ENCODE measurements at regions not wholly inside any gene's neighbourhood (a gene's known extent, or its start where the extent isn't known, plus 50 kb on each side); places are given as distances from the start of the nearest gene placed in this dataset.
"Not testable (repeated sequence)": the region's sequence is repeated elsewhere in the genome, so short reads cannot be mapped to it uniquely, and the experiment has no call there.

DNA sequence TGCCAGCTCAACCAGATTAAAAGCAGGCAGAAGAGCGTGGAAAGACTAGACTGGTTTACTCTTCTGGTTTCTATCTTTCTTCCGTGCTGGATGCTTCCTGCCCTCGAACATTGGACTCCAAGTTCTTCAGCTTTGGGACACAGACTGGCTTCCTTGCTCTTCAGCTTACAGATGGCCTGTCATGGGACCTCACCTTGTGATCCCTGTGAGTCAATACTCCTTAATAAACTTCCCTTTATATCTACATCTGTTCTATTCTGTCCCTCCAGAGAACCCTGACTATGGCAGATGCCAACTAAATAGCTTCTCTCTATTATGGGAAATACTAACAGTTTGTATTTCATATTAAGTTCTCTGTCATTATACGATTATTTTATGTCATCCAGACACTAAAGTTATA lies 609.1 kb downstream of the LMO7 start:
- no peak for DNase-seq

DNA sequence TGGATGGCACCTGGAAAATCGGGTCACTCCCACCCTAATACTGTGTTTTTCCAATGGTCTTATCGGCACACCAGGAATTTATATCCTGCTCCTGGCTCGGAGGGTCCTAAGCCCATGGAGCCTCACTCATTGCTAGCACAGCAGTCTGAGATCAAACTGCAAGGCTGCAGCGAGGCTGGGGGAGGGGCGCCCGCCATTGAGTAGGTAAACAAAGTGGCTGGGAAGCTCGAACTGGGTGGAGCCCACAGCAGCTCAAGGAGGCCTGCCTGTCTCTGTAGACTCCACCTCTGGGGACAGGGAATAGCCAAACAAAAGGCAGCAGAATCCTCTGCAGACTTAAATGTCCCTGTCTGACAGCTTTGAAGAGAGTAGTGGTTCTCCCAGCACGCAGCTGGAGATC lies 607.0 kb downstream of the LMO7 start:
- DNase-seq = not testable (repeated sequence)

DNA sequence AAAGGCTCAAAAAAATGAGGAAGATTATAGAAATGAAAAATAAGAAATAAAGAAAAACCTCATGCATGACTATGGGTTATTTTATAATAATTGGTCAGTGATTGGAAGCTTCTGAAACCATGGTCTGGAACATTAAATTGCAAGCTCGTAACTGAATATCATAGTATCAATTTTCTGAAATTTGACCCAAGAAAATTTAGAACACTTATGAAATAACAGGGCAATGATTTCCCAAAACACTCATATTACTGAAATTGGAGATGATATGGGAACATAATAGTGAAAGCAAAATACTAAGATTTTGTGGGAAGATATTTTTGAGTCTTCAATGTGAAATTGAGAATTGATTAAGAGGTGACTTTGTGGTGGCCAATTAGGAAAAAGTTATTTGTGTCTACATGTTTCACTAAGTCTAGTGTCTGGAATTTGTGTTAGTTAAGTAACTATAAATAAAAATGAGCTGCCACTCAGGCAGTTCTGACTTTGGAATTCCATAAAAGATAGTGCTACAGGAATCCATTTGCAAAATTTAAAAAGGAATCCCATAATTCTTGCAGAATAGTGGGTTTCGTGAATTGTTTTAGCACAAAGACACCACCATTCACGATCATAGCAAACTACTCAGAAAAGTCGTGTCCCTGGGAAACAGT lies 603.0 kb downstream of the LMO7 start:
- no peak for DNase-seq

DNA sequence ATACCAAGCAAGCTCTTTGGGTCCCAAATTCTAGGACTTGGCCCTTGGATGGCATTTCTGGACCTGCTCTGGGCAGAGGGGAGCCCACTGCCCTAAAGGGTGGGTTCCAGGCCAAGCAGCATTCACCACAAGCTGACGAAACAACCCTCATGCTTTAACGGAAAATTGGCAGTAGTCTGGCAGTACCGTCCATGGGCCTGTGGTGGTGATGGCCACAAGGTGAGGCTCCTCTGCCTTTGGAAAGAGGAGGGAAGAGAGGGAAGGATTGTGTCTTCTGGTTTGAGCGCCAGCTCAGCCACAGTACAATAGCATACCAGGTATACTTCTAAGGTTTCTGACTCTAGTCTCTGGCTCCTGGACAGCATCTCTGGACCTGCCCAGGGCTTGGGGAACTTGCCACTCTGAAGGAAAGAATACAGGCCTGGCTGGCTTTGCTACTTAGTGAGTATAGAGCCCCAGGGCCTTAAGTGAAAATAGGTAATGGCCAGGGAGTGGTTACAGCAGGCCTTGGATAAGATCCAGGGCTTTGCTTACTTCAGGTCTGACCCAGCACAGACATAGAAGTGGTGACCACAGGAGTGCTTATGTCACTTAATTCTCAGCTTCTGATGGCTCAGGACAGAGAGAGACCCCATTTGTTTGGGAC lies 595.5 kb downstream of the LMO7 start:
- DNase-seq = no peak

DNA sequence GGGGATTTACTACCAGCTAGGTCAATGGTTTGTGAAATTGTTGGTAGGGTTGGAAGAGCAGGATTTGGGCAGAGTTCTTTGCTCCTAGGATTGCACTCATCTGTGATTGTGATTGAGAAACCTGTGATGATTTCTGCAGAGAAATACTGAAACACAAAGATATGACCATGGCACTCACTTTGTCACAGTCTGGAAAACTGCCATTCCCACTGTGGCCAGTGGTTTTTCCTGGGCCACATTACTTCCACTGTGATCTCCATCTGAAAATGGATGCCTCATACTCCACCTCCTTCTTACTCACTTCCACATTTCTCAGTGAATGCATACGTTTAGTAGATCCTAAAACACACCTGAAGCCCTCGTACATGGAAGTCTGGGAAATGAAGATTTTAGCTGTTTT lies 593.2 kb downstream of the LMO7 start:
- DNase-seq = no peak

DNA sequence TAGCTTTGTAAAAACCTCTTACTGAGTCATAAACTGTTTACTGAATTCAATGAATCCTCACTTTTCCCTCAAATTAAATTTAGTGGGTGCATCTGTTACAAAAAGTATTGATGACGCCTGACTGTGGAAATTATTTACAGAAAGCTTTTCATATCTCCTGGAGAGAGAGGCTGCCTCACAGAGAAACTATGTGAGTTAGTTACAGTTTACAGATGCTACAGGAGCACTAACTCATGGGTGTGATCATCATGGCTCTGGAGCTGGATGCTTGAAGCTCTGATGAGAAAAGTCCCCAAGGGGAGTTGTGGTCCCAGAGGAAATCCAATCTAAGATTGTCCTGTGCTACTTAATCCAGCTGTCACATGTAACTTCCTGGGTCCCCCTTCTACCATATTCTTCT lies 590.8 kb downstream of the LMO7 start:
- no peak for DNase-seq

DNA sequence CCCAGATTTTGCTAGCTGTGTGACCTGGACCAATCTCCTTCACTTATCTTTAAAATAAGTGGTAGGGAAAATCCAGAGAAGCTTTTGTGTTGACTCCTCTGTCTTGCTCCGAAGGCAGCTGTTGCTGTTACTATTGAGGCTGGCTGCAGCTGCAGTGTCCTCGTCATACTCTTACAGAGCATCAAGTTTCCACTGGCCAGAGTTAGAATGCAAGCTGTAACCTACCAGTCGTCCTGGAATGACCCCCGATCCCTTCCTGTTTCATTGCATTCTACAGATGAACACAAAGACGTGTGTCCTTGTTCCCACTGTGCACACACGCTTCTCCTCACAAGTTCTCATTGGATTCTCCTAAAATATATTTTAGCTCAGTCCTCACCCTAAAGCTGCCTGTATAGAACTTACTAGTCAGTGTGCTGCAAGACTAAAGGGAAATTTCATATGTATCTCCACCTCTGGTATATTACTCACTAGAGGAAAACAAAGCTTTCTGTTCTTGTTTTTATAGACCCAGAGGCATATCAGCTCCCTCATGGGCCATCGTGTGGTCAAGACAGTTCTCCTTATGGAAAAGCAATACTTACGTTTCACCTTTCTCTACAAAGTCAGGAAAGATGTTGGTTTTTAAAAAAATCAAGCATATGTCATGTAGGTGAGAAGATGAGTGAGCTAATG lies 589.8 kb downstream of the LMO7 start:
- DNase-seq = no peak

DNA sequence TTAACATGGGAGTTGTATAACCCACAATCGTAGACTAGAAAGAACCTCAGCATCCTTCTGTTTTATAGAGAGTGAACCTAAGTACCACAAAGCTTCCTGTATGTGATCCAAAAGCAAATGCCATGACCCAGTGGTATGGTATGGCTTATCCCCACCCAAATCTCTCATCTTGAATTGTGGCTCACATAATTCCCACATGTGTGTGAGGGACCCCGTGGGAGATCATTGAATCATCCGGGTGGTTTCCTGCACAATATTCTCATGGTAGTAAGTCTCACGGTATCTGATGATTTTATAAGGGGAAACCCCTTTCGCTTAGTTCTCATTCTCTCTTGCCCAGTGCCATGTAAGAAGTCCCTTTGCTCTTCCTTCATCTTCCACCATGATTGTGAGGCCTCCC lies 587.9 kb downstream of the LMO7 start:
- DNase-seq = no peak

DNA sequence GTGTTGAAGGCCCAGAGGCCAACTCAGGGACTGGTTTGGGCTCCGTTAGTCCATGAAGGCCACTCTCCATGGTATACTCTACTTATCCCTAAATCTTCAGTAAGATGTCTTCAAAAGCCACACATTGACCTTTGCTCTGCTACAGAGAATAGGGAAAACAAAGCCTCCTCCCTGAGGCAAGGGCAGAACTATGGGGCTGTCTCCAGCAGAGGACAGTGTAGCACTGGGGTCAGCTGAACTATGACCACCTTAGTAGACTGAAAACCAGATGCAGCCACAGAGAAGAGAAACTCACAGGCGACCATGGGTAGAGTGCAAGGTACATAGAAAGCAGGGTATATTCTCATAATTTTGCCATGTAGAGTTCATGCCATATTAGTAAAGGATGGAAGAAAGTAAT lies 587.4 kb downstream of the LMO7 start:
- no peak for DNase-seq

DNA sequence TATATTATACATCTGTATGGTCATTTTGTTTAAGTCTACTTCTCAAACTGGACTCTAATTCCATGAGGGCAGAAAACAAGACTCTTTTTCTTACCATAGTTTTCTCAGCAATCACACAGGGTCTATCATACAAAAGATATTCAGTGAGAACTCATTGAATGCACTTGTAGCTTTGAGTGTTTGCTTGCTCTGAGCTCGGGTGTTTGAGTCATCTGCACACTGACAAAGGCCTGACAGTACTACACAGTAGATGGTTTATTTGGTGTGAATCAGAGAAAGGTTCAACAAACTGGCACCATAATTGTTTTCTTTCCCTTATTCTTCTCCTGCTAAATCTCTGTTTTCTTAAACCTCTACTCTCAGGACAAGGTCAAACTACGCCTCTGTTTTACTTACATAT lies 586.4 kb downstream of the LMO7 start:
- DNase-seq = no peak

DNA sequence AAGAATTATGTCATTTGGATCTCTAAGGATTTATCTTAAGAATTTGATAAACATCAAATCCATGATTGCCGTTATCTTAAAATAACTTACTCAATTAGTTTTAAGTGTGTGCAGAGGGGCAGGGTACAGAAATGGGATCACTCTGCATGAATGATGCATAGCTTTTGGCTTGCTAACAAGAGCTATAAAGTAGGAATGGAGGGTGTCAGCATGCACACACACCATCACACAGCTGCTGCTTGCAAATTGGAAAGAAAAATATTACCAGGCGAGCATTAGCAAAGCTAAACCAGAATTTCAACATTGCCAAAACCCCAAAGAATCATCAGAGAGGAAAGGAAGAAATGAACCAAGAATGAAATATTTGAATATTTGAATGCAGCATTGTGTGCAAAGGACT lies 580.6 kb downstream of the LMO7 start:
- no peak for DNase-seq

DNA sequence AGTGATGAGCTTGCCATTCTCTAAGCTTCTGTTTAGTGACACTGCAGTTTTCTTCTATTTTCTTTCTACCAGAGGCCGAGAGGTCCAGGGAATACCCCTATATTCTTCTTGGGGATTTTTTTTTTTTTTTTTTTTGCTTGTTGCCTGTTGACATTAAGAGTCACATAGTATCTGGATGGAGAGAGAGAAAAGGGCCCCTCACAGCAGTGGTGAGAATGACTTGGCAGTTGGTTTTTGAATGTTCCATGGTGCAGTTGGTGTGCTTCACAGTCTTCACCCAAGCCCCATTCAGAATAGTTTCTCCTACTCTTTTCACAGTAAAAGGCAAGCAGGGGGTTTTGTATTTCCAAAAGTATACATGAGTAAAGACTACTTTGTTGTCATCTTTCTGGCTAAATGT lies 577.9 kb downstream of the LMO7 start:
- no peak for DNase-seq

DNA sequence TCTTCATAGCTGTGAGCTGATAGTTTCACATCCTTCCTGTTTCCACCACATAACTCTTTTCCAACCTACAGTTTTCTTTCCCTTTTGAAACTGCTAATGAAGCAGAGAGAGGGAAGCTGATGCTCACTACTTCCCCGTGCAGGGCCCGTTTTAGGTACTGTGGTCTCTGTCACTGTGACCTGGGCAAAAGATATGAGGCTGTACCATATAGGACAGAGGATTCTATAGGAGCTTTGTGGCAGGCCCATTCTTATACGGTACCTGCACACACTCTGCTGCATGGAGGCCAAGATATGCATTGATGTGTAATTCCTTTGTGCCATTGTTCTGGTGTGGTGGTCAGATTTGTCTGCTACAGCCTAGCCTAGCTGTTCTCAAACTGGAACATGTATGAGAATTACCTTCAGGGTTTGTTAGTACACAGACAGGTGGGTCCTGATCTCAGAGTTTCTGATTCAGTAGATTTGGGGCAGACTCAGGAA lies 577.3 kb downstream of the LMO7 start:
- DNase-seq = no peak

DNA sequence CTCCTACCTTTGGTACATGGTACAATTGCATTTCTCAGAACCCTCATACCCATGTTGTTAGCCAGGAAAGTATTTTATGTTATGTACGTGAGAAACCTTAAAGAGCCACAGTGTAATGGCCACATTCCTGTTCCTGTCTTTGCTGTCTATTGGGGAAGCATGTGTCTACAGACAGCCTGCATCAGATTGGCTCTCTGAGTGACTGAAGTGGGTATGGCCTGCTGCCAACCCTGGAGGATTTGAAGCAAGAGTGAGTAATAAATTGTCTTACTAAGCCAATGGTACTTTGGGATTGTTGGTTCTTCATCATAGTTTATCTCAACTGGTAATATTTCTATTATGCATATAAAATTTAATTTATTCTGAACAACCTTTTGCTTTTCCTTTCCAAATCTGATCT lies 574.1 kb downstream of the LMO7 start:
- DNase-seq = no peak

DNA sequence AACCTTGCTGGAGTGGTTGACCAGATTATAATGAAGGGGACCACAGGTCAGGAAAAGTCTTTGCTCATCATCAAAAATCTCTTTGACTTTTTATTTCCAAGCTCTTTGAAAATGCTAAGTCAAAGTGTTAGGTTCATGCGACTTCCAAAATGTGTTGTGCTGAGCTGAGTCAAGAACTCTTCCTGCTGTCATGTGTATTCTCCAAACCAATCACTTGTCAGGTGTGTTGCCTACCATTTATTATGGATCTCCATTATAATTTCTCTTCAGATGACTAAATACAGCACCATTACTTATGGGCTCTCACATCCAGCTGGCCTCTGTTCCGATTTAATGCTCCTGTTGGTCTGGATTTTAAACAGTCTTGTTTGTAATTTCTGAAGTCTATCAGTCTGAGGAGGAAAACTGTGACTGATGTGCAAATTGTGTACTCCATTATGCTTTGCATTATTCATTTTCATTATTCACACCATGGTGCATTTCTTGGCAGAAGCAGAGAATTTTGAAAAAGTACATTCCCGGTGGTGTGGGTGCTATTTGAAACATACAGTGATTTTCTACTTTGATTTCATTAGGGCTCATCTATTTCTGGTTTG lies 562.5 kb downstream of the LMO7 start:
- no peak for DNase-seq

DNA sequence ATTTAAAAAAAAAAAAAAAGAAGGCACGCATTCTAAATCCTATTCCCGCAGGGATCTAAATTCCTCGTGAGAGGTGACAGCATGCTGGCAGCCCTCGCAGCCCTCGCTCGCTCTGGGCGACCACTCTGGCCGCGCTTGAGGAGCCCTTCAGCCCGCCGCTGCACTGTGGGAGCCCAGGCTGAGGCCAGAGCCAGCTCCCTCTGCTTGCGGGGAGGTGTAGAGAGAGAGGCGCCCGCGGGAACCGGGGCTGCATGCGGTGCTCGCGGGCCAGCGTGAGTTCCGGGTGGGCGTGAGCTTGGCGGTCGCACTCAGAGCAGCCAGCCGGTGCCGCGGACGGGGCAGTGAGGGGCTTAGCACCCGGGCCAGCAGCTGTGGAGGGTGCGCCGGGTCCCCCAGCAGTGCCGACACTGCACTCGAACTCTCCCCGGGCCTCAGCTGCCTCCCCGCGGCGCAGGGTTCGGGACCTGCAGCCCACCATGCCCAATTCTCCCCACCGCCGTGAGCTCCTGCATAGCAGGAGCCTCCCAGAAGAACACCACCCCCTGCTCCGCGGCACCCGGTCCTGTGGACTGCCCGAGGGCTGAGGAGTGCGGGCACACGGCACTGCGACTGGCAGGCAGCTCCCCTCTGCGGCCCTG lies 553.9 kb downstream of the LMO7 start:
- no peak for DNase-seq

DNA sequence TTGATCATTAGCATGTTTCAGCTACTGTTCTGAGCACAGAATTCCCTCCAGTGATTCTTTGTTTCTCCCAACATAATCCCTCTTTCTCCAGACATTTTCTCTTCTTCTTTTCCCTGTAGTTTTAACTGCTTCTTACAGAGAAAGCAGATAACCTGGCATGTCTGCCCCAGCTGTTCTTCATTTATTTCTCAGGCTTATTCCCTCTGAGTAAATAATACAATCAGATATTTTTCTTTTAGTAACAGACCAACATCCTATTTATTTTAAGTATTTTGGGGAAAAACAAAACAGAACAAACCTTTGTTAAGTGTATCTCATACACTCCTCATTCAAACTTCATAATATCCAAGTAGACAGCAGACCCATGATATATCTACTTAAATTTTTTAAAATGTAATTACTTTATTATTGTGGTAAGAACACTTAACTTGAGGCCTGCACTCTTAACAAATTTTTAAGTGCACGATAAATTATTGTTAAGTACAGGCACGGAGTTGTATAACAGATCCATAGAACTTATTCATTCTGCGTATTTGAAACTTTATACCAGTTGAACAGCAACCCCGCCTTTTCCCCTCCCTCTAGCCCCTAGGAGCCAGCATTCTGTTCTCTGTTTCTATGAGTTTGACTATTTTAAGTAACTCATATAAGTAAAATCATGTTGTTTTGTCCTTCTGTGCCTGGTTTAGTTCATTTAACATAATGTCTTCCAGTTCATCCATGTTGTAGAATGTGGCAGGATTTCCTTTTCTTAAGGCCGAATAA lies 540.0 kb downstream of the LMO7 start:
- no peak for DNase-seq

DNA sequence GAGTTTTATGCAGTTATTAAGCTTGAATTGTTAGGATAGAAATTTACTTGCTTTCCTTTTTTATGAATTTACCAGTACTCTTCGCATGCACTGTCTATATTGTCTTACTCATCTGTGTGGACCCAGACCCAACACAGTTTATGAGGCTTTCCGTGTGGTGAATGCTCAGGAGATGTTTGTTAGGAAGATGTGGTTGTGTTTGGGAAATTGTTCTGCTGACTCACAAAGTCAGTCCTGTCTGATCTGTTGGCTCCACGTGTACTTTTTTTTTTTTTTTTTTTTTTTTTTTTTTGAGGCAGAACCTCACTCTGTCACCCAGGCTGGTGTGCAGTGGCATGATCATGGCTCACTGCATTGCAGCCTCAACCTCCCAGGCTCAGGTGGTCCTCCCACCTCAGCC lies 532.5 kb downstream of the LMO7 start:
- no peak for DNase-seq

DNA sequence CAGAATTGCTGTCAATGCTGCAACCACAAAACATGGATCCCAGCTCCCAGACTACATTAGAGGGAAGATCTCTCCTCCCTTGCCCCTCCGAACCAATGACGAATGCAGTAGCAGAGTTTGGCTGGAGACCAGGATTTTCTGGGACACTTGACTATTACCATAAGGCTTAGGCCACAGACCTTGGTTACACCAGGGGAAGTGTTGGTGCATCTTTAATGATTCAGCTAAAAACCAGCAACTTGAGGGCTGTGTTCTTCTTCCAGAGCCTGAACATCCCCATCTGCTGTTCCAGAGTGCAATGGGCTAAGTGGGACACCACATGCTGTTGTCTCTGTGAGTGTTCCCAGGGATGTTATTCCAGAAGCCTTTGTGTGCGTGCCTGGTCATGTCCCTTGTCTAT lies 528.2 kb downstream of the LMO7 start:
- DNase-seq = no peak

DNA sequence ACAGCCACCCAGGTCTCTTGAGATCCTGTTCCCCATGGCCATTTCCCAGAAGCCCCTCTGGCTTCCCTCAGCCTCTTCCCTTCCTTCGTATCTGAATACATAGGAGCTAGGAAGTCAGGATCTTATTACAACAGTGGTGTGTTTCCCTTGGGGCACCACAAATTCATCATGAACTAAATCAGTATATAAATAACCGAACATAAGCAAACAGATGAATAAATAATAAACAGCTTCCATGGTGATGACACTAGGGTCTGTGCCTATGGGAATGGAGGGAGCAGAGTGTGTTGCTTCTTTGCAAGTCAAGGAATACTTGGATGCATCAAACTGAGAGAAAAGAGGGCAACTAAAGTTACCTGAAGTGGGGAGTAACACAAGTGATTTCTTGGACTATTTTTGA lies 527.6 kb downstream of the LMO7 start:
- no peak for DNase-seq

DNA sequence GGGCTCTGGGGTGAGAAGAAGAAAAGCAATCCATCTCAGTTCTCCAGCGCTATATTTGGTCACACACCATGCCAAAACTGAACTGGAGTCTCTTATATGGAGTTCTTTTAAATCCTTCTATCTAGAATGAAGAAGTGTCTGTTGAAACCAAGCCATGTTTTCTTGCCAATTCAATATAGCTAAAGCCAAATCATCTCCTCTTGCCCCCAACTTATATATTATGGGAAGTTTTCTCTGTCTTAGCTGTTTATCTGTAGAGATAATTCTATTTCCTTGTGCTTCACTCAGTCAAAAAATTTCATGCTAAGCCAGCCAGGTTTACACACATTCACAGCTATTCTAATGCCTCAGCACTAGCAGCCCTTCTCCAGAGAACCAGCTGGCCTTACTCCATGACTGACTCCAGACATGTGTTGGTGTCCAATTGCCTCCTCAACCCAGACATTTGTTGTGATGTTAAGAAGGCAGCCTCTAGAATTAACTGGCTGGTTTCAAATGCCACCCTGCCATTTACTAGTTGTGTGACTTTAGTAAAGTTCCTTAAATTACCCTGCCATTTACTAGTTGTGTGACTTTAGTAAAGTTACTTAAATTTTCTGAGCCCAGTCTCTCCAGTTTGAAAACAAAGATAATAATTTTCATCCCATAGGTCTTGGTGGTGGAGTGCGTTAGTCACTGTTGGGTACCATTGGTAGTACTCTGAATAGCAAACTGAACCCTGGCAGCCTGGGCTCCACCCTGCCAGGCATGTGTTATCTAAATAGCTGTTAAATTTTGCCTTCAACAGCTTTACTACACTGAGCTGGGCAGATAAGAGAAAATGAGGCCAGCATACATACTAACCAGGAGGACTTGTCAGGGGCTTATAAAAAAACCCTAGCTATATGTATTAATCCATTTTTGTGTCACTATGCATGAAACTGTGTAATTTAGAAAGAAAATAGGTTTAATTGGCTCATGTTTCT lies 525.1 kb downstream of the LMO7 start:
- DNase-seq = no peak

DNA sequence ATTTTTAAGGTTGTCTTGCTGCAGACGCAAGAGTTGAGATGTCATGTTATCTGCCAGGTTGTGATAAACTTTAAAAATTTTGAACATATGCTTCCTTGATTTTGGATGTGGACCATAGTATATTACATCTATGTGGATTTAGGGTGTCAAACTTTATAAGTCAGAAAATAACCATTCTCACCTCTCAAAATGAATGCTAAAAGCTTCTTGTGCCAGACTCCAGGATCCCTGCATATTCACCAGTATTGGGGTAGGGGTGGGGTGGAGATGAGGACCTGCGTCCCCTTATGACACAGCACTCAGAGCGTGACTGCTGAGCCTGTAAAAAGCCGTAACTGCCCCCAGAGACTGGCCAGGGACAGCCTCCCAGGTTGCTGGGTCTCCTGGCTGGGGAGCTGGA lies 524.4 kb downstream of the LMO7 start:
- DNase-seq = no peak
